CD4-positive, alpha-beta T cell treated with Interferon alpha-2 for 1 hour (primary cell): ENCODE measurements at regions not wholly inside any gene's neighbourhood (a gene's known extent, or its start where the extent isn't known, plus 50 kb on each side); places are given as distances from the start of the nearest gene placed in this dataset.
"Not testable (repeated sequence)": the region's sequence is repeated elsewhere in the genome, so short reads cannot be mapped to it uniquely, and the experiment has no call there.

Experiments used
- DNase-seq, 2 donors: peaks; one replicate each; pipeline ENCODE4 v3.0.0-alpha.2; 2020 to 2022

GRCh38 chrX:138026211-138026610 is 460.3 kb downstream of the ZIC3 start:
- DNase-seq, result no peak

GRCh38 chrX:138031715-138032114 is 465.8 kb downstream of the ZIC3 start:
- DNase-seq, result no peak

DNA sequence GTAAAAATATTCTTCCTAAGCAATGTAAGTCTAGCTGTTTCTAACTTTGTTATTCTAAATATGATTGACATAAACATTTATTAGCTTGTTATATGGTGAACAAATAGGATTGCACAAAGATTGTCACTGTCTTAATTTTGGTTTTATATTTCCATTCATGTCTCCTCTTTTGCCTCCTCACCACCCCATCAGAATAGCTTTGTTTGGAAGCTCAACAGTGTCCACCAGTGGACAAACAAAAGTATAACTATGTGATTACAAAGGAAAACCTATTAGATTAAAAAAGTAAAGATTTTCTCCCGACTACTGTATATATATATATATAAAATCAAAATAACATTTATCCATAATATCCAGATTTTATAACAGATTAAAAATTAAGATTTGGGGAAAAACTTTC is 468.2 kb downstream of the ZIC3 start:
- DNase-seq, result no peak

DNA sequence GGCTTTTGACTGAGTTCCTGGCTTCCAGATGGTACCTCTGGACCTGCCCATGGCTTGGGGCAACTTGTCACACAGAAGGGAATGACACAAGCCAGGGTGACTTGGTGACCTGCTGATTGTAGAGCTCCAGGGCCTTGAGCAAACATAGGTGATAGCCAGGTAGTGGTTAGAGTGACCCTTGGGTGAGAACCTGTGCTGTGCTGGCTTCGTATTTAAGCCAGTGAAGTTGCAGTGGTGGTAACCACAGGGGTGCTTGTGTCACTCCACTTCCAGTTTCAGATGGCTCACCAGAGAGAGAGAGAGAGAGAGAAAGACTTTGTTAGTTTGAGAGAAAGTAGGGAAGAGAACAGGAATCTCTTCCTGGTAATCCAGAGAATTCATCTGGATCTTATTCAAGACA is 471.6 kb downstream of the ZIC3 start:
- DNase-seq, result no peak

GRCh38 chrX:138057883-138058282 is 492.0 kb downstream of the ZIC3 start:
- DNase-seq, result no peak

- no peak for DNase-seq
Measured at GRCh38 chrX:138058931-138059330, 493.0 kb downstream of the ZIC3 start.

DNA sequence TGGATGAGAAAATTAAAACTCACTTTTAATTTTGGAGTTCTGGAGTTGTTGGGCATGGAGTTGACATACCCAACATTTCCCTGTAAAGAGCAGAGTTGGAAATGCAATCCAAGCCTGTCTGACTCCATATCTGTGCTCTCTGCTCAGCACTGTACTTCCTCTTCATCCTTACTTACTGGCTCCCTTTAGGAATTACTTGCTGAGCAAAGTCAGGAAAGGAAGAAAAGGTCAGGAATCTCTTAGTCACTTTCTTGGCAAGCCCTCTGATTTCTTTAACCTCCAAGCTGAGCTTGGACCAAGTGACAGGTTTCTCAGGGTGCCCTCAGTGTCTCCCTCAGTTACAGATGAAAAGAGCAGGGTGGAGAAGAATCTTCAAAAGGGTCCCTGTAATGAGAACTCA is 501.5 kb downstream of the ZIC3 start:
- DNase-seq, result no peak

GRCh38 chrX:138073626-138074025 is 507.7 kb downstream of the ZIC3 start:
- DNase-seq, result no peak

DNA sequence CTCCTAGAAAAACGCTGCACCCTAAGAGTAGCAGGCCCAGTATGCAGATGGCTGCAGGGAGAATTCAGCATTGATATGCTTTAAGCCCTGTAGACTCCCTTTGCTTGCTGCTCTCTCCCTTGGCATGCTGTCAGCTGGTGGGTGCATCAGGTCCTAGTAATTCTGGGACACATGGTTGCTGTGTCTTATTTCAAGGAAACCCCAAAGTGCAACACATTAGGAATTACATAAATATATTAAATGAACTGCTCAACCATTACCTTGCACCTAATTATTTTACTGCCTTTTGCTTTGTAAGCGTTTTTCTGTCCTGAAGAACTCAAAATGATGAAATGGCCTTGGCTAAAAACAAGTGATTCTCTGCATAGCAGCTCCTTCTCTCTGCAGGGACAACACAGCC is 516.3 kb downstream of the ZIC3 start:
- DNase-seq, result no peak

DNA sequence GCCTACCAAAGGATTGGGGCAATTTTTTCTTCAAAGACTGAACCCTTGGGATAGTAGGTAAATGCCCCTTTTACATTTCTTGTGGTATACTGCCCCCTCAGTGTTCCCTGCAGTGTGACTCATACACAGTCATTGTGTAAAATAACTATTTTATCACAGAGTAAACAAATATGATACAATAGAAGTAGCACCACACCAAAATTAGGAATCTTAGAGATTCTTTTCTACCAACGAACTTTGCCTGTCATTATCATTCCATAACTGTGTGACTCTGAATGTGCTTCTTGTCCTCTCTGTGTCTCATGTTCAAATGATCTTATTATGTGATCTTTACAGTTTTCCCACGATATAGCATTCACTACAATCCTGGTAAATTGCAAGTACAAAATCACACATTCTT is 517.0 kb downstream of the ZIC3 start:
- DNase-seq, result no peak

- not testable (repeated sequence) for DNase-seq
Measured at GRCh38 chrX:138110910-138111309, 545.0 kb downstream of the ZIC3 start.

DNA sequence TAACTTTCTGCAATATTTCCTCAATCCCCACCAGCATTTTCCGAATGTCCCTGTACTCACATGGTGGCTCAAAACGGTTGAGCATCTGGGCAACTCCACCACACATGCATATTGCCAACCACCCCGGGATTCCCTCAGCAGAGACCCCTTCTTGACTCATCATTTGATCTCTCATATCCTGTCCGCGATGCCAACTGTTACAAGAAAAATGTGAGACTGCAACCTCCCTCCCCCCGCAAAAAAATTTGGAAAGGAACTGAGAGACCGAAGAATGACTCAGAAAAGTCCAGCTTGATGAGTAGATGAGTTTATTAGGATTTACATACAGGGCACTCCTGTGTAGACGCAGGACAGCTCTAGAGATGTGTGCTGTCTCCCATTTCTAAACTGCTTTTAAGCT is 561.4 kb downstream of the ZIC3 start:
- DNase-seq, result no peak

DNA sequence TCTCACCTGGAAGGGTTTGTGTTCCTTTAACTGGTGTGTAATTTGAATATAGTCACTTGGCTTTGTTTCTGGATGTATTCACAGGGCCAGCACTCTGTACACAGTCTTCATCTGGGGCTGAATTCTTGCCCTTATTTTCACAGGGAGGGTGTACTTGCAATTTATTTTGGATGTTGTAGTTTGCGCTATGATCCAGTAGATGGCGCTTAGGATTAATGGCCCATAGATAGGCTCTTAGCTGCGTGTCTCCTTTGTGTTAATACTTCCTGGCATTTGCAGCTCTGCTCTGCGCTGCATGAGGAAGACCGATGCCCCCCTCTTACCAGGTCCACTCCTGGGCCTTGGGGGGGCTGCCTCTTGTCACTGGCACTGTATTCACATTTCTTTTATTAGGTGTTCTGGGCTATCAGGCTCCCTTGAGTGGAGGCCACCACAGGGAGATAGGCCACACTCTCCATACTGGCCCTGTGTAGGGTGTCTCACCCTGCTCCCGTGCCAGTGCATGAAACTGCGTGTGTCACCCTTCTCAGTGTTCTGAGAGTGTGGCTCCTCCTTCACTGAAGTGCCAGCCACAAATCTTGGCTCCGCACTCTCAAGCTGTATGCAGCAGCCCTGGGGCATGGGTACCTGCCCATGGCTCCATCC is 562.2 kb downstream of the ZIC3 start:
- peak in 1 of 2 donors; percentile 8 for DNase-seq

- no peak for DNase-seq
Measured at GRCh38 chrX:138150709-138151108, 560.8 kb downstream of the FGF13 start.

DNA sequence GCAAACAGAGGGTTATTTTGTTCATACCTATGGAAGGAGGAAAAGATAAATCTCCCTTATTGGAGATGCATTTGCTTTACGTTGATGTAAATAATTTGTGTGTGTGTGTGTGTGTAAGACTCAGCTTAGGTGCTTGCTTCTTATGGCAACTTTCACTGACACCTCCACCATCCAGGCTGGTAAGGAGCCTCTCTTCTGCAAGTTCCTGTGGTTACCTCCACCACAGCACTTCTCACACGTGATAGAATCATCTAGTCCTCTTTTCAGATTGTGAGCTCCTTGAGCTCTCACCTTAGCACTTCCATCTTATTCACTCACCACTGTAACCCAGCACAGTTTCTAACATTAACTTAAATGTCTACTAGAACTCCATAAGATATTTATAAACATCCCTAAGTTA is 553.7 kb downstream of the FGF13 start:
- no peak for DNase-seq

DNA sequence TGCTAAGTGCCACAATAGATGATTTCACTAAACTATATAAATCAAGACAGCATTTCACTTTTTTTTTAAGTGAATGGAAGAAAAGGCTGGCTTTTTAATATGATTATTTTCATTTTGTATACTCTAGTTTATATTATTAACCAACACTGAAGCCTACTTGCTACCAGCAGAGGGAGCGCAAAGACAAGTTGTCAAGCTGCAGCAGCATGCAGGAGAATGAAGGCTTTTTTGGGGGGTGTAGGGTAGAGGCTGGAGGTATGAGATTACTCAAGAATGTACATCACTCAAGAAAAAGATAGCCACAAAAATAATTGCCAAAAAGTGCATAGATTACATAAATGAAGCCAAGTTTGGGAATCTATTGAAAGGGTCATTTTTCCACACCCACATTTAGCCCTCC is 519.5 kb downstream of the FGF13 start:
- DNase-seq, result no peak

- no peak for DNase-seq
Measured at GRCh38 chrX:138229718-138230117, 481.8 kb downstream of the FGF13 start.

- DNase-seq, result no peak
Measured at GRCh38 chrX:138240266-138240665, 471.3 kb downstream of the FGF13 start.

- no peak for DNase-seq
Measured at GRCh38 chrX:138254001-138254400, 457.5 kb downstream of the FGF13 start.

- DNase-seq, result no peak
Measured at GRCh38 chrX:138255373-138255772, 456.1 kb downstream of the FGF13 start.

- DNase-seq, result not testable (repeated sequence)
Measured at GRCh38 chrX:138264095-138264494, 447.4 kb downstream of the FGF13 start.

GRCh38 chrX:138270931-138271330 is 440.6 kb downstream of the FGF13 start:
- DNase-seq, result no peak

GRCh38 chrX:138282598-138283150 is 428.8 kb downstream of the FGF13 start:
- not testable (repeated sequence) for DNase-seq

GRCh38 chrX:138287205-138287877 is 424.2 kb downstream of the FGF13 start:
- DNase-seq, result no peak

DNA sequence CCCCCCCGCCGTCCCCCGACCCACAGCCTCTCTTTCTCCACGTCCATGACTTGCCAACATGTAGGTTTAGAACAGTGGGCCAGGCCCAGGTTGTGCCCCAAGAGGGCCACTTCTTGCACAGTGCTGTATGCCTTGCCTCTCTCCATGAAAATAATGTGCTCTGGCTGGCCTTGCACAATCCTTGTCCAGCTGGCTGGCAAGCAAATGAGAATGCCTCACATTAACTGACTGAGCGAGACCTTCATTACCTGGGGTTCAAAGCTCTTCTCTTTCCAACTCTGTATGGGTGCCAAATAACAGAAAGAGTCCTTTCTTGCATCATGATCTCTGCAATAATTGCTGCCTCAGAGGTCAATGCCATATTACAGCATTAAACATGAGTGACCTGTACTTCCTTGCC is 416.6 kb downstream of the FGF13 start:
- DNase-seq, result no peak
